AG08395 (cell line): ENCODE measurements at regions not wholly inside any gene's neighbourhood (a gene's known extent, or its start where the extent isn't known, plus 50 kb on each side); places are given as distances from the start of the nearest gene placed in this dataset.

Experiments used
- DNase-seq: peaks from one replicate; pipeline ENCODE4 v3.0.0; 2012; ENCODE audit warnings: mixed read lengths, low spot score

DNA sequence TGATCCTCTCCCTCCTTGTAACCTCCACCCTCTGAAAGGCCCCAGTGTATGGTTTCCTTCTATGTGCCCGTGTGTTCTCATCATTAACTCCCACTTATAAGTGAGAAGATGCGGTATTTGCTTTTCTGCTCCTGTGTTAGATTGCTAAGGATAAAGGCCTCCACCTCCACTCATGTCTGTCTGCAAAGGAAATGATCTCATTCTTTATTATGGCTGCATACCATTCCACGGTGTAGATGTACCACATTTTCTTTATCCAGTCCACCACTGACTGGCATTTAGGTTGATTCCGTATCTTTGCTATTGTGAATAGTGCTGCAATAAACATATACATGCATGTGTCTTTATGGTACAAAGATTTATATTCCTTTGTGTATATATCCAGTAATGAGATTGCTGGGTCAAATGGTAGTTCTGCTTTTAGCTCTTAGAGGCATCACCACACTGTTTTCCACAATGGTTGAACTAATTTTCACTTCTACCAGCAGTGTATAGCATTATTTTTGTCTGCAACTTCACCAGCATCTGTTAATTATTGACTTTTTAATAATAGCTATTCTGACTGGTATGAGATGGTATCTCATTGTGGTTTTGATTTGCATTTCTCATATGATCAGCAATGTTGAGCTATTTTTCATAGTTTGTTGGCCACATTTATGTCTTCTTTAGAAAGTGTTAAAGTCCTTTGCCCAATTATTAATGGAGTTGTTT is 1030.9 kb downstream of the FSTL5 start:
- no peak for DNase-seq

GRCh38 chr4:161121451-161121850 is 1042.3 kb downstream of the FSTL5 start:
- DNase-seq: no peak

GRCh38 chr4:161101881-161102280 is 1061.9 kb downstream of the FSTL5 start:
- no peak for DNase-seq

DNA sequence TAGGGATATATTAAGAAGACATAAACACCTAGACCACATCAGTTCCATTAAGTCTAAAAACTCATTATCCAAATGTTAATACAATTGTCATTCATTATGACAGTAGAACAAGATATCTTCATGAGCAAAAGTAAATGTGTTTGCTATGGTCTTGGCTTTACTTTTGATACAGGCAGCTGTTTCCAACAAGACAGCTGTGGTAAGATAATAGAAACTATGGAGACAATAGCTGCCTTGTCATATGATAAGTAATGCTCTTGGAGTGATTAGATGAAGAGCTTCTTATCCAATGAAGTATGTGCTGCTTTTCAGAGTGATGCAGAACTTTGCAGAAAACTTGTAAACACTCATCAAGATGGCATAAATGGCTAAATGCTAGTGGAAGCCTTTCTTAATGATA is 1066.0 kb downstream of the FSTL5 start:
- DNase-seq: no peak

GRCh38 chr4:161061046-161061445 is 1102.8 kb downstream of the FSTL5 start:
- DNase-seq: no peak
